Loucy (cell line): ENCODE measurements at regions not wholly inside any gene's neighbourhood (a gene's known extent, or its start where the extent isn't known, plus 50 kb on each side); places are given as distances from the start of the nearest gene placed in this dataset.

Source experiments
- H2AFZ ChIP-seq: fragments of 200-600 bp; sonication (generic); 2 replicates; pipeline ENCODE4 v1.6.0; 2016; ENCODE audit warnings: antibody characterized with exemption, mild to moderate bottlenecking, low read length, moderate library complexity
- H3F3A ChIP-seq: fragments of 200-600 bp; 2 replicates; pipeline ENCODE4 v1.6.0; 2016; ENCODE audit warnings: antibody characterized with exemption, low read depth, mild to moderate bottlenecking
- H3K27me3 ChIP-seq: fragments of 200-600 bp; sonication (generic); 2 replicates; pipeline ENCODE4 v1.6.1; 2014; ENCODE audit warnings: low read length, mild to moderate bottlenecking; ENCODE audit not compliant: insufficient read depth, poor library complexity, severe bottlenecking
- H3K36me3 ChIP-seq: fragments of 200-600 bp; sonication (generic); 2 replicates; pipeline ENCODE4 v1.6.1; 2016; ENCODE audit warnings: low read length; ENCODE audit not compliant: insufficient read depth
- H3K4me1 ChIP-seq: fragments of 200-600 bp; sonication (generic); 2 replicates; pipeline ENCODE4 v1.5.1; 2014; ENCODE audit warnings: low read length, mild to moderate bottlenecking; ENCODE audit not compliant: insufficient read depth, poor library complexity, severe bottlenecking
- H3K4me2 ChIP-seq: fragments of 200-600 bp; sonication (generic); 2 replicates; pipeline ENCODE4 v1.6.0; 2014; ENCODE audit warnings: antibody characterized with exemption, low read length, low read depth, mild to moderate bottlenecking; ENCODE audit not compliant: poor library complexity, severe bottlenecking
- H3K4me3 ChIP-seq: fragments of 200-600 bp; sonication (generic); 2 replicates; pipeline ENCODE4 v1.5.1; 2014; ENCODE audit warnings: low read length, mild to moderate bottlenecking, mixed read lengths; ENCODE audit not compliant: poor library complexity, severe bottlenecking
- H3K79me2 ChIP-seq: fragments of 200-600 bp; sonication (generic); 2 replicates; pipeline ENCODE4 v1.6.1; 2014; ENCODE audit warnings: low read length; ENCODE audit not compliant: insufficient read depth
- H3K9ac ChIP-seq: fragments of 200-600 bp; sonication (generic); 2 replicates; pipeline ENCODE4 v1.6.0; 2014; ENCODE audit warnings: mild to moderate bottlenecking, low read depth, low read length, moderate library complexity; ENCODE audit not compliant: poor library complexity, severe bottlenecking
- H3K9me2 ChIP-seq: fragments of 200-600 bp; sonication (generic); replicated peaks from 2 replicates; pipeline ENCODE4 v1.6.1; 2016; ENCODE audit warnings: low read depth, low read length, mixed read lengths
- H3K9me3 ChIP-seq: fragments of 200-600 bp; sonication (generic); 2 replicates; pipeline ENCODE4 v1.6.1; 2014; ENCODE audit warnings: mild to moderate bottlenecking, antibody characterized with exemption, low read length, low read depth; ENCODE audit not compliant: insufficient read depth
- H4K20me1 ChIP-seq: fragments of 200-600 bp; sonication (generic); 2 replicates; pipeline ENCODE4 v1.6.0; 2014; ENCODE audit warnings: antibody characterized with exemption, low read length, mild to moderate bottlenecking; ENCODE audit not compliant: insufficient read depth, poor library complexity, severe bottlenecking
- EZH2phosphoT487 ChIP-seq: fragments of 200-600 bp; IDR thresholded peaks from 2 replicates; pipeline ENCODE4 v1.6.1; 2018; ENCODE audit warnings: antibody characterized with exemption, mild to moderate bottlenecking, moderate library complexity, borderline replicate concordance
- TF ChIP-seq, protein P1 (sequence below): fragments of 200-600 bp; sonication (generic); conservative IDR thresholded peaks from 2 replicates; pipeline ENCODE4 v1.5.1; 2014; ENCODE audit warnings: mild to moderate bottlenecking, antibody characterized with exemption, low read length

DNA sequence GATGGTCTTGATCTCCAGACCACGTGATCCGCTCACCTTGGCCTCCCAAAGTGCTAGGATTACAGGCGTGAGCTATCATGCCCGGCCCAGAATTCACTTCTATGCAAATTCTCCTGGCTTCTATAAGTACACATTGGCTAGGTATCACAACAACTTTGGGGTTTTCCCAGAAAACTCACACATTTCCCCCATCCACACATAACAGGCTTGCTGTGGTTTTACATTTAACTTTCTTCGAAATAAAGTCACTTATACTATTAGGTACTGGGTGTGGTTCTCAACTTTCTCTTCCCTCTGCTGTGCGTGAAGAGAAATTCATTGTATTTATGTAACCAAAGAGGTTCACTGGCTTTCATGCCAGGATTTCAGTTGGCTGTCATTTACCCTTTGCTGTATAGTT lies 439.4 kb upstream of the CWC22 start:
- H3K36me3 ChIP-seq, result no peaks in the 10 kb centered on the region
- H3K4me2 ChIP-seq, result no peak overlapping the region
- H3K9ac ChIP-seq, result no peak overlapping the region
- no peaks in the 10 kb centered on the region for H4K20me1 ChIP-seq
- no peak overlapping the region for H3K4me3 ChIP-seq
- no peaks in the 10 kb centered on the region for H3K4me1 ChIP-seq
- no peaks in the 10 kb centered on the region for H3K9me3 ChIP-seq
- H3F3A ChIP-seq, result no peaks in the 10 kb centered on the region
- no peak overlapping the region for H2AFZ ChIP-seq
- H3K9me2 ChIP-seq, result no peaks in the 10 kb centered on the region
- no peaks in the 10 kb centered on the region for H3K79me2 ChIP-seq
- TF ChIP-seq EZH2phosphoT487, result no peak
- TF ChIP-seq, protein P1, sequence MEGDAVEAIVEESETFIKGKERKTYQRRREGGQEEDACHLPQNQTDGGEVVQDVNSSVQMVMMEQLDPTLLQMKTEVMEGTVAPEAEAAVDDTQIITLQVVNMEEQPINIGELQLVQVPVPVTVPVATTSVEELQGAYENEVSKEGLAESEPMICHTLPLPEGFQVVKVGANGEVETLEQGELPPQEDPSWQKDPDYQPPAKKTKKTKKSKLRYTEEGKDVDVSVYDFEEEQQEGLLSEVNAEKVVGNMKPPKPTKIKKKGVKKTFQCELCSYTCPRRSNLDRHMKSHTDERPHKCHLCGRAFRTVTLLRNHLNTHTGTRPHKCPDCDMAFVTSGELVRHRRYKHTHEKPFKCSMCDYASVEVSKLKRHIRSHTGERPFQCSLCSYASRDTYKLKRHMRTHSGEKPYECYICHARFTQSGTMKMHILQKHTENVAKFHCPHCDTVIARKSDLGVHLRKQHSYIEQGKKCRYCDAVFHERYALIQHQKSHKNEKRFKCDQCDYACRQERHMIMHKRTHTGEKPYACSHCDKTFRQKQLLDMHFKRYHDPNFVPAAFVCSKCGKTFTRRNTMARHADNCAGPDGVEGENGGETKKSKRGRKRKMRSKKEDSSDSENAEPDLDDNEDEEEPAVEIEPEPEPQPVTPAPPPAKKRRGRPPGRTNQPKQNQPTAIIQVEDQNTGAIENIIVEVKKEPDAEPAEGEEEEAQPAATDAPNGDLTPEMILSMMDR, result no peak
- H3K27me3 ChIP-seq, result no peaks in the 10 kb centered on the region

- no peaks in the 10 kb centered on the region for H4K20me1 ChIP-seq
- H3F3A ChIP-seq, result no peaks in the 10 kb centered on the region
- no peak overlapping the region for H3K9ac ChIP-seq
- no peak overlapping the region for H2AFZ ChIP-seq
- no peaks in the 10 kb centered on the region for H3K4me1 ChIP-seq
- no peaks in the 10 kb centered on the region for H3K9me2 ChIP-seq
- no peak overlapping the region for H3K4me3 ChIP-seq
- TF ChIP-seq, protein P1, result no peak
- TF ChIP-seq EZH2phosphoT487, result no peak
- H3K9me3 ChIP-seq, result no peaks in the 10 kb centered on the region
- H3K27me3 ChIP-seq, result no peaks in the 10 kb centered on the region
- no peaks in the 10 kb centered on the region for H3K79me2 ChIP-seq
- H3K36me3 ChIP-seq, result no peaks in the 10 kb centered on the region
- no peak overlapping the region for H3K4me2 ChIP-seq
Observed at GRCh38 chr2:180443888-180444287, 436.8 kb upstream of the CWC22 start.

GRCh38 chr2:180442860-180443644 lies 436.0 kb upstream of the CWC22 start:
- Histone ChIP-seq H3K27me3 (no peaks in the 10 kb centered on the region), H3K9me2 (no peaks in the 10 kb centered on the region), H3K79me2 (no peaks in the 10 kb centered on the region), H4K20me1 (no peaks in the 10 kb centered on the region), H2AFZ (no peak overlapping the region), H3K9ac (no peak overlapping the region), H3K4me3 (no peak overlapping the region), H3K9me3 (no peaks in the 10 kb centered on the region), H3K4me1 (no peaks in the 10 kb centered on the region), H3K36me3 (no peaks in the 10 kb centered on the region), H3F3A (no peaks in the 10 kb centered on the region), H3K4me2 (no peak overlapping the region)
- TF ChIP-seq EZH2phosphoT487, result no peak
- TF ChIP-seq, protein P1, result no peak
